ENCODE measurements at regions not wholly inside any gene's neighbourhood (a gene's known extent, or its start where the extent isn't known, plus 50 kb on each side); places are given as distances from the start of the nearest gene placed in this dataset.
"Not testable (repeated sequence)": the region's sequence is repeated elsewhere in the genome, so short reads cannot be mapped to it uniquely, and the experiment has no call there.

GRCh38 chr4:135941671-135942070 is 1590.6 kb downstream of the PCDH18 start:
- Histone ChIP-seq H3K9ac (ENCODE audit: low read length in 2 of 2) (no peak overlapping the region), H3K4me1 (ENCODE audit: control insufficient read depth, insufficient read depth, low read length) (no peaks in the 10 kb centered on the region), H3K4me3 (ENCODE audit: low read length in 2 of 2) (no peak overlapping the region), H3K9me3 (ENCODE audit: control insufficient read depth in 2 of 2, low read length in 2 of 2) (no peaks in the 10 kb centered on the region), H3K27me3 (ENCODE audit: control insufficient read depth in 1 of 2, insufficient read depth in 2 of 2, low read length in 2 of 2) (no peaks in the 10 kb centered on the region), H3K27ac (ENCODE audit: low read length) (no peak overlapping the region), H3K36me3 (ENCODE audit: control insufficient read depth in 2 of 2, insufficient read depth in 2 of 2, low read length in 2 of 2) (no peaks in the 10 kb centered on the region)

GRCh38 chr4:135934026-135934425 is 1598.3 kb downstream of the PCDH18 start:
- Histone ChIP-seq H3K4me1 (ENCODE audit: control insufficient read depth, insufficient read depth, low read length) (no peaks in the 10 kb centered on the region), H3K27ac (ENCODE audit: low read length) (no peak overlapping the region), H3K27me3 (ENCODE audit: control insufficient read depth in 1 of 2, insufficient read depth in 2 of 2, low read length in 2 of 2) (no peaks in the 10 kb centered on the region), H3K36me3 (ENCODE audit: control insufficient read depth in 2 of 2, insufficient read depth in 2 of 2, low read length in 2 of 2) (no peaks in the 10 kb centered on the region), H3K9ac (ENCODE audit: low read length in 2 of 2) (no peak overlapping the region), H3K4me3 (ENCODE audit: low read length in 2 of 2) (no peak overlapping the region), H3K9me3 (ENCODE audit: control insufficient read depth in 2 of 2, low read length in 2 of 2) (no peaks in the 10 kb centered on the region)

DNA sequence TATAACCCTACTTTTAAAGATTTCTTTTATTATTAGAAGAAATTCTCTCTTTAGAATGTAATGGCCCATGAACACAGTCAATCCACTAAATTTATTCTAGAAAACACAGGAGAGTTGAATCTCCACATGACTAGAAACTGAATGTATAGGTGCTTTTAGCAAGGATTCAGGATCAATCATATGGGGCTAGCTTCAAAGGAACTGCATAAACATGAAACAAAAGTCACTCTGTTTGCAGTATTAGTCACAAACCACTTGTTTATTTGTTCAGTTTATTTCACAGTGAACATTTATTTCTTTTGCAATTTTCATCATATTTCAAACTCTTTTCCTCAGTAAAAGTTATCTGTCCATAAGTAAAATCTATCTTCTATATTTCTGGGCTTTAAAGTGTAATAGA is 1604.6 kb downstream of the PCDH18 start:
- H3K27me3 ChIP-seq (ENCODE audit: control insufficient read depth in 1 of 2, insufficient read depth in 2 of 2, low read length in 2 of 2), result no peaks in the 10 kb centered on the region
- H3K36me3 ChIP-seq (ENCODE audit: control insufficient read depth in 2 of 2, insufficient read depth in 2 of 2, low read length in 2 of 2), result no peaks in the 10 kb centered on the region
- H3K27ac ChIP-seq (ENCODE audit: low read length), result no peak overlapping the region
- H3K4me3 ChIP-seq (ENCODE audit: low read length in 2 of 2), result no peak overlapping the region
- H3K9ac ChIP-seq (ENCODE audit: low read length in 2 of 2), result no peak overlapping the region
- H3K4me1 ChIP-seq (ENCODE audit: control insufficient read depth, insufficient read depth, low read length), result no peaks in the 10 kb centered on the region
- H3K9me3 ChIP-seq (ENCODE audit: control insufficient read depth in 2 of 2, low read length in 2 of 2), result no peaks in the 10 kb centered on the region

DNA sequence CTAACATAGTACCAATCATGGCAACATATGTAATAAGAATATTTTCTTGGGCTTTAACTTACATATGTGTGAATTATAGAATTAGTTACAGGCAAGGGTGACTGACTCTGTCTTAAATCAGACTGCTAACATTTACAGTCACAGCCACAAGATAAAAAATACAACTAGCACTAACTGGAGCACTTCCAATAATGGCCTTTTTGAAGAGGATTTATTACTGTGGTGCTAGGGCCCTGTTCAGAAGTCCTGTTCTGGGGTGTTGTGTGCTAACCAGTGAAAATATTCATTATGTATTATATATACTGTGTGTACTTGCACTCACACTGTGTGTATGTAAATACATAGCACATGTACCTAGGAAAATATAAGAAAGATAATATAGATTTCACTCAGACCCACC is 1611.2 kb downstream of the PCDH18 start:
- no peak overlapping the region for H3K4me3 ChIP-seq (ENCODE audit: low read length in 2 of 2)
- H3K27ac ChIP-seq (ENCODE audit: low read length), result no peak overlapping the region
- no peaks in the 10 kb centered on the region for H3K36me3 ChIP-seq (ENCODE audit: control insufficient read depth in 2 of 2, insufficient read depth in 2 of 2, low read length in 2 of 2)
- H3K27me3 ChIP-seq (ENCODE audit: control insufficient read depth in 1 of 2, insufficient read depth in 2 of 2, low read length in 2 of 2), result no peaks in the 10 kb centered on the region
- H3K9ac ChIP-seq (ENCODE audit: low read length in 2 of 2), result no peak overlapping the region
- no peaks in the 10 kb centered on the region for H3K4me1 ChIP-seq (ENCODE audit: control insufficient read depth, insufficient read depth, low read length)
- H3K9me3 ChIP-seq (ENCODE audit: control insufficient read depth in 2 of 2, low read length in 2 of 2), result no peaks in the 10 kb centered on the region

DNA sequence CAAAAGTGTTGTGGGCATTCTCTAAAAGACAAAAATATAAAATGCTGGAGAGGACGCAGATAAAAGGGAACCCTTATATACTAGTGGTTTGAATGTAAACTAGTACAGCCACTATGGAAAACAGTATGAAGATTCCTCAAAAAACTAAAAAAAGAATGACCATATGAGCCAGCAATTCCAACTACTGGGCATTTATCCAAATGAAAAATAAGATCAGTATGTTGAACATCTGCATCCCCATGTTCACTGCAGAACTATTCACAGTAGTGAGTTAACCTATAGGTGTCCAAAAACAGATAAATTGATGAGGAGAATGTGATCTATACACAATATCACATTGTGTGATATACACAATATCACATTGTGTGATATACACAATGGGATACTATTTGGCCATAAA is 1615.3 kb downstream of the PCDH18 start:
- Histone ChIP-seq H3K27ac (ENCODE audit: low read length) (no peak overlapping the region), H3K9me3 (ENCODE audit: control insufficient read depth in 2 of 2, low read length in 2 of 2) (no peaks in the 10 kb centered on the region), H3K4me1 (ENCODE audit: control insufficient read depth, insufficient read depth, low read length) (no peaks in the 10 kb centered on the region), H3K36me3 (ENCODE audit: control insufficient read depth in 2 of 2, insufficient read depth in 2 of 2, low read length in 2 of 2) (no peaks in the 10 kb centered on the region), H3K9ac (ENCODE audit: low read length in 2 of 2) (no peak overlapping the region), H3K27me3 (ENCODE audit: control insufficient read depth in 1 of 2, insufficient read depth in 2 of 2, low read length in 2 of 2) (no peaks in the 10 kb centered on the region), H3K4me3 (ENCODE audit: low read length in 2 of 2) (no peak overlapping the region)

GRCh38 chr4:135900956-135901355 is 1631.3 kb downstream of the PCDH18 start:
- no peaks in the 10 kb centered on the region for H3K4me1 ChIP-seq (ENCODE audit: control insufficient read depth, insufficient read depth, low read length)
- no peak overlapping the region for H3K4me3 ChIP-seq (ENCODE audit: low read length in 2 of 2)
- no peaks in the 10 kb centered on the region for H3K9me3 ChIP-seq (ENCODE audit: control insufficient read depth in 2 of 2, low read length in 2 of 2)

GRCh38 chr4:135864304-135864703 is 1662.7 kb upstream of the PABPC4L start:
- not testable (repeated sequence) for H3K9ac ChIP-seq (ENCODE audit: low read length in 2 of 2); H3K4me3 ChIP-seq (ENCODE audit: low read length in 2 of 2); H3K27ac ChIP-seq (ENCODE audit: low read length)

More at GRCh38 chr4:135900956-135901355, 1631.3 kb downstream of the PCDH18 start:
- H3K9ac ChIP-seq (ENCODE audit: low read length in 2 of 2), result no peak overlapping the region
- no peaks in the 10 kb centered on the region for H3K36me3 ChIP-seq (ENCODE audit: control insufficient read depth in 2 of 2, insufficient read depth in 2 of 2, low read length in 2 of 2)
- H3K27ac ChIP-seq (ENCODE audit: low read length), result no peak overlapping the region
- H3K27me3 ChIP-seq (ENCODE audit: control insufficient read depth in 1 of 2, insufficient read depth in 2 of 2, low read length in 2 of 2), result no peaks in the 10 kb centered on the region

DNA sequence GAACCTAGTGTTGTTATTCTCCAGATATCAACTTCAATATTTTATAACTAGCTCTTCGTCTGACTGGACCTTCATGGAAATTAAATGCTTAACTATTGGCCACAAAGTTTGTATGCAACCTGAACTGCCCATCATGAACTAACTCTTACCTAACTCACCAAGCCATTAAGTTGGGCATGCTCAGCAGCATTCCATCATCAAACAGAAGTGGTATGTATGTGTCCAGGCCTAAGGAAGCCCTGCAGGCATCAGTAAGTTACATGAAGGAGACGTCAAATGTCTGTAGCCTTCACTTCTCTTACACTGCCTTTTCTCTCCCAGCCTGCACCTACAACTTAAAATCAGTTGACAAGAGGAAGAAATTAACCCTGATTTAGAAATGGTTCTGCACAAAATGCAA is 1639.2 kb upstream of the PABPC4L start:
- no peak overlapping the region for H3K9ac ChIP-seq (ENCODE audit: low read length in 2 of 2)
- no peaks in the 10 kb centered on the region for H3K9me3 ChIP-seq (ENCODE audit: control insufficient read depth in 2 of 2, low read length in 2 of 2)

More at GRCh38 chr4:135864304-135864703, 1662.7 kb upstream of the PABPC4L start:
- not testable (repeated sequence) for H3K27me3 ChIP-seq (ENCODE audit: control insufficient read depth in 1 of 2, insufficient read depth in 2 of 2, low read length in 2 of 2); H3K36me3 ChIP-seq (ENCODE audit: control insufficient read depth in 2 of 2, insufficient read depth in 2 of 2, low read length in 2 of 2); H3K9me3 ChIP-seq (ENCODE audit: control insufficient read depth in 2 of 2, low read length in 2 of 2); H3K4me1 ChIP-seq (ENCODE audit: control insufficient read depth, insufficient read depth, low read length)

GRCh38 chr4:135839712-135840111 is 1638.1 kb upstream of the PABPC4L start:
- H3K27ac ChIP-seq (ENCODE audit: low read length), result no peak overlapping the region
- H3K27me3 ChIP-seq (ENCODE audit: control insufficient read depth in 1 of 2, insufficient read depth in 2 of 2, low read length in 2 of 2), result no peaks in the 10 kb centered on the region
- no peaks in the 10 kb centered on the region for H3K9me3 ChIP-seq (ENCODE audit: control insufficient read depth in 2 of 2, low read length in 2 of 2)
- no peaks in the 10 kb centered on the region for H3K4me1 ChIP-seq (ENCODE audit: control insufficient read depth, insufficient read depth, low read length)
- H3K9ac ChIP-seq (ENCODE audit: low read length in 2 of 2), result no peak overlapping the region
- no peak overlapping the region for H3K4me3 ChIP-seq (ENCODE audit: low read length in 2 of 2)
- no peaks in the 10 kb centered on the region for H3K36me3 ChIP-seq (ENCODE audit: control insufficient read depth in 2 of 2, insufficient read depth in 2 of 2, low read length in 2 of 2)

More for the DNA sequence above, 1639.2 kb upstream of the PABPC4L start:
- Histone ChIP-seq H3K27ac (ENCODE audit: low read length) (no peak overlapping the region), H3K27me3 (ENCODE audit: control insufficient read depth in 1 of 2, insufficient read depth in 2 of 2, low read length in 2 of 2) (no peaks in the 10 kb centered on the region), H3K4me3 (ENCODE audit: low read length in 2 of 2) (no peak overlapping the region), H3K36me3 (ENCODE audit: control insufficient read depth in 2 of 2, insufficient read depth in 2 of 2, low read length in 2 of 2) (no peaks in the 10 kb centered on the region), H3K4me1 (ENCODE audit: control insufficient read depth, insufficient read depth, low read length) (no peaks in the 10 kb centered on the region)

DNA sequence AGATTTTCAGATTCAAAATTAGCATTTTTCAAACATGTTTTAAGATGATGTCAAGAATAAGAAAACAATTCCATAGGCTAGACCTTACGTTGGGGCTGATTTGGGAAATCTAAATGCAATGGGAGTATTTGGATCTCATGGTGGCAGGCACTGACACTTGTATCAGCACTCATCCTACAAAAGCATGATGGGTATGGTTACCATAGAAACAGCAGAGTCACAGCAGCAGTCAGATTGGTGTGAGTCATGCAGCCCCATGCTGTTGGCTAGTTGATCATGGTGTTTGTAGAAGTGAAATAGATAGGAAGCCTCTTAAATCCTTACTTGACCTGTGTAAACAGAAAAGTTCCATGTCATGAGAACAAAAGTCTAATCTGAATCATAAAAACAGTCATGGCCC is 1637.3 kb upstream of the PABPC4L start:
- Histone ChIP-seq H3K4me3 (ENCODE audit: low read length in 2 of 2) (no peak overlapping the region), H3K27me3 (ENCODE audit: control insufficient read depth in 1 of 2, insufficient read depth in 2 of 2, low read length in 2 of 2) (no peaks in the 10 kb centered on the region), H3K9ac (ENCODE audit: low read length in 2 of 2) (no peak overlapping the region), H3K4me1 (ENCODE audit: control insufficient read depth, insufficient read depth, low read length) (no peaks in the 10 kb centered on the region), H3K9me3 (ENCODE audit: control insufficient read depth in 2 of 2, low read length in 2 of 2) (no peaks in the 10 kb centered on the region), H3K27ac (ENCODE audit: low read length) (no peak overlapping the region), H3K36me3 (ENCODE audit: control insufficient read depth in 2 of 2, insufficient read depth in 2 of 2, low read length in 2 of 2) (no peaks in the 10 kb centered on the region)

GRCh38 chr4:135834471-135834870 is 1632.9 kb upstream of the PABPC4L start:
- Histone ChIP-seq H3K9me3 (ENCODE audit: control insufficient read depth in 2 of 2, low read length in 2 of 2) (no peaks in the 10 kb centered on the region), H3K36me3 (ENCODE audit: control insufficient read depth in 2 of 2, insufficient read depth in 2 of 2, low read length in 2 of 2) (no peaks in the 10 kb centered on the region), H3K4me1 (ENCODE audit: control insufficient read depth, insufficient read depth, low read length) (no peaks in the 10 kb centered on the region), H3K4me3 (ENCODE audit: low read length in 2 of 2) (no peak overlapping the region), H3K27ac (ENCODE audit: low read length) (no peak overlapping the region), H3K27me3 (ENCODE audit: control insufficient read depth in 1 of 2, insufficient read depth in 2 of 2, low read length in 2 of 2) (no peaks in the 10 kb centered on the region), H3K9ac (ENCODE audit: low read length in 2 of 2) (no peak overlapping the region)

Measured in stomach smooth muscle (tissue), 2 donors.